SK-N-SH (cell line): ENCODE measurements at regions not wholly inside any gene's neighbourhood (a gene's known extent, or its start where the extent isn't known, plus 50 kb on each side); places are given as distances from the start of the nearest gene placed in this dataset.

Experiments
- CTCF ChIA-PET: fragments of 300-600, 350-600 bp; formaldehyde crosslinking; extraction: SDS; loops from one replicate; lab custom pipeline; 2021; lab: Yijun Ruan, JAX
- POLR2A ChIA-PET: fragments of 350-600 bp; sonication (Branson Sonifier 250); formaldehyde crosslinking; extraction: SDS; loops from one replicate; lab custom pipeline; 2020; ENCODE audit warnings: antibody characterized with exemption, inconsistent platforms; lab: Yijun Ruan, JAX
- DNase-seq: peaks from one replicate; pipeline ENCODE4 v3.0.0; 2012
- H2AFZ ChIP-seq: fragments of 200-600 bp; sonication (generic); 2 replicates; pipeline ENCODE4 v1.8.1; 2016; ENCODE audit warnings: antibody characterized with exemption, mild to moderate bottlenecking, low read depth
- H3F3A ChIP-seq: fragments of 200-600 bp; sonication (generic); replicated peaks from 2 replicates; pipeline ENCODE3; 2016; ENCODE audit warnings: antibody characterized with exemption, mild to moderate bottlenecking; ENCODE audit not compliant: insufficient read depth
- H3K27ac ChIP-seq, 2 experiments: fragments of 200-500 bp in 1 of 2; fragments of 200-600 bp in 1 of 2; sonication (Bioruptor generic) in 1 of 2; sonication (generic), shearing (Covaris generic) in 1 of 2; 2 replicates each; pipeline versions ENCODE4 v1.5.1 to v1.6.1; 2014 to 2016; ENCODE audit warnings: low read depth in 2 of 2, inconsistent platforms in 1 of 2, low read length in 1 of 2, mild to moderate bottlenecking in 1 of 2, mixed read lengths in 1 of 2
- H3K27me3 ChIP-seq: fragments of 200-600 bp; sonication (generic), shearing (Covaris generic); 2 replicates; pipeline ENCODE4 v1.6.1; 2016; ENCODE audit warnings: mixed run types; ENCODE audit not compliant: insufficient read depth
- H3K36me3 ChIP-seq, 2 experiments: fragments of 200-500 bp in 1 of 2; fragments of 200-600 bp in 1 of 2; sonication (Bioruptor generic) in 1 of 2; sonication (generic) in 1 of 2; replicated peaks in 1 of 2; 2 replicates each; pipeline versions ENCODE3 to v1.5.1; 2014 to 2016; ENCODE audit warnings: low read length in 1 of 2, mild to moderate bottlenecking in 1 of 2; ENCODE audit not compliant: insufficient read depth in 2 of 2, control insufficient read depth in 1 of 2
- H3K4me1 ChIP-seq, 2 experiments: fragments of 200-500 bp in 1 of 2; fragments of 200-600 bp in 1 of 2; sonication (Bioruptor generic) in 1 of 2; sonication (generic), shearing (Covaris generic) in 1 of 2; 2 replicates each; pipeline versions ENCODE4 v1.5.1 to v1.6.1; 2014 to 2016; ENCODE audit warnings: low read depth in 1 of 2, low read length in 1 of 2, mixed run types in 1 of 2; ENCODE audit not compliant: insufficient read depth in 2 of 2, control insufficient read depth in 1 of 2
- H3K4me2 ChIP-seq: fragments of 200-600 bp; sonication (generic), shearing (Covaris generic); 2 replicates; pipeline ENCODE4 v1.6.1; 2017; ENCODE audit warnings: mixed run types
- H3K4me3 ChIP-seq, 2 experiments: fragments of 200-500 bp in 1 of 2; fragments of 200-600 bp in 1 of 2; sonication (Bioruptor generic) in 1 of 2; sonication (generic), shearing (Covaris generic) in 1 of 2; 2 replicates each; pipeline versions ENCODE4 v1.5.1 to v1.8.1; 2014 to 2016; ENCODE audit warnings: low read depth in 2 of 2, inconsistent platforms in 1 of 2, low read length in 1 of 2, mild to moderate bottlenecking in 1 of 2, mixed read lengths in 1 of 2, moderate library complexity in 1 of 2
- H3K79me2 ChIP-seq: fragments of 200-600 bp; sonication (generic); 2 replicates; pipeline ENCODE4 v1.8.1; 2017; ENCODE audit warnings: mild to moderate bottlenecking; ENCODE audit not compliant: insufficient read depth
- H3K9ac ChIP-seq: fragments of 200-600 bp; sonication (generic); 2 replicates; pipeline ENCODE4 v1.6.1; 2017; ENCODE audit warnings: mixed run types
- H3K9me2 ChIP-seq: fragments of 200-600 bp; sonication (generic); 2 replicates; pipeline ENCODE4 v1.6.1; 2017; ENCODE audit warnings: mixed run types
- H3K9me3 ChIP-seq: fragments of 200-600 bp; sonication (generic); 2 replicates; pipeline ENCODE4 v1.6.1; 2017; ENCODE audit warnings: mixed run types, mild to moderate bottlenecking, moderate library complexity
- H4K20me1 ChIP-seq: fragments of 200-600 bp; sonication (generic); 2 replicates; pipeline ENCODE4 v1.6.1; 2017; ENCODE audit warnings: mild to moderate bottlenecking, mixed run types; ENCODE audit not compliant: insufficient read depth
- FOXJ3 ChIP-seq: sonication (generic); formaldehyde crosslinking; IDR thresholded peaks from 2 replicates; pipeline ENCODE4 v1.5.1; 2020; ENCODE audit warnings: mild to moderate bottlenecking, missing genetic modification reagents
- GATA2 ChIP-seq: sonication (generic); formaldehyde crosslinking; IDR thresholded peaks from 2 replicates; pipeline ENCODE4 v1.5.0; 2020; ENCODE audit warnings: mild to moderate bottlenecking, missing genetic modification reagents
- JUND ChIP-seq: IDR thresholded peaks from 2 replicates; pipeline ENCODE4 v1.4.0; 2012
- RFX5 ChIP-seq: IDR thresholded peaks from 2 replicates; pipeline ENCODE4 v1.6.1; 2012; ENCODE audit warnings: mild to moderate bottlenecking, improper control_type of control experiment, low read length
- SMC3 ChIP-seq: IDR thresholded peaks from 2 replicates; pipeline ENCODE4 v1.6.1; 2012; ENCODE audit warnings: low read depth, low read length, improper control_type of control experiment
- WGBS: methylation state at CpG from one replicate; pipeline ENCODE4 v1.1.6; 2017; ENCODE audit warnings: low lambda C conversion rate; 5-methylcytosine and 5-hydroxymethylcytosine counted together
- TF ChIP-seq, protein P1 (sequence below): IDR thresholded peaks from 2 replicates; pipeline ENCODE4 v1.6.1; 2012; ENCODE audit warnings: mild to moderate bottlenecking, low read depth, low read length, moderate library complexity
- TF ChIP-seq, protein P2 (sequence below): fragments of 150-350 bp; IDR thresholded peaks from 2 replicates; pipeline ENCODE4 v1.6.1; 2017; ENCODE audit warnings: antibody characterized with exemption, low read length, low read depth, borderline replicate concordance
- TF ChIP-seq, protein P3 (sequence below): IDR thresholded peaks from 2 replicates; pipeline ENCODE4 v1.4.0; 2012; ENCODE audit warnings: low read depth
- TF ChIP-seq, protein P4 (sequence below): fragments of 200-600 bp; sonication (generic); IDR thresholded peaks from 2 replicates; pipeline ENCODE4 v1.6.1; 2017; ENCODE audit warnings: antibody characterized with exemption, mild to moderate bottlenecking, moderate library complexity
- TF ChIP-seq, protein P5 (sequence below): IDR thresholded peaks from 2 replicates; pipeline ENCODE4 v1.4.0; 2012; ENCODE audit warnings: low read depth, borderline replicate concordance

DNA sequence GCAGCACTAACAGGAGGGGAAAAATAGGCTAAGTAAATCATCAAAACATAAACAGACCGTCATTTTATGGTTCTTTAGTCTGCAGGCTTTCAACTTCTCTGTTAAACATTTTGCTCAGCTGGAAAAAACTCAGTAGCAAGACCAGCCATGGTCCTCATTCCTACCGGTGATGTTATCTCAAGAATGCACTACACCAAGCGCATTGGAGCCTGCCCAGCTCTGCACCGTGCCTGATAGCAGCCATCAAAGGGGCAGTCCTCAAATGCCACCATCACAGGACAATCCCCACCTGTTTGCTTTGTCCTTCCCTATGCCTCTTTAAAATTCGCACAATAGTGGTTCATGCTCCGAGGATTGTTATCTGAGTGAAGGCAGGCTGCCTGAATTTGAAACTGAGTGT lies 181.5 kb upstream of the MON1B start (continued):
- TF ChIP-seq, protein P1, sequence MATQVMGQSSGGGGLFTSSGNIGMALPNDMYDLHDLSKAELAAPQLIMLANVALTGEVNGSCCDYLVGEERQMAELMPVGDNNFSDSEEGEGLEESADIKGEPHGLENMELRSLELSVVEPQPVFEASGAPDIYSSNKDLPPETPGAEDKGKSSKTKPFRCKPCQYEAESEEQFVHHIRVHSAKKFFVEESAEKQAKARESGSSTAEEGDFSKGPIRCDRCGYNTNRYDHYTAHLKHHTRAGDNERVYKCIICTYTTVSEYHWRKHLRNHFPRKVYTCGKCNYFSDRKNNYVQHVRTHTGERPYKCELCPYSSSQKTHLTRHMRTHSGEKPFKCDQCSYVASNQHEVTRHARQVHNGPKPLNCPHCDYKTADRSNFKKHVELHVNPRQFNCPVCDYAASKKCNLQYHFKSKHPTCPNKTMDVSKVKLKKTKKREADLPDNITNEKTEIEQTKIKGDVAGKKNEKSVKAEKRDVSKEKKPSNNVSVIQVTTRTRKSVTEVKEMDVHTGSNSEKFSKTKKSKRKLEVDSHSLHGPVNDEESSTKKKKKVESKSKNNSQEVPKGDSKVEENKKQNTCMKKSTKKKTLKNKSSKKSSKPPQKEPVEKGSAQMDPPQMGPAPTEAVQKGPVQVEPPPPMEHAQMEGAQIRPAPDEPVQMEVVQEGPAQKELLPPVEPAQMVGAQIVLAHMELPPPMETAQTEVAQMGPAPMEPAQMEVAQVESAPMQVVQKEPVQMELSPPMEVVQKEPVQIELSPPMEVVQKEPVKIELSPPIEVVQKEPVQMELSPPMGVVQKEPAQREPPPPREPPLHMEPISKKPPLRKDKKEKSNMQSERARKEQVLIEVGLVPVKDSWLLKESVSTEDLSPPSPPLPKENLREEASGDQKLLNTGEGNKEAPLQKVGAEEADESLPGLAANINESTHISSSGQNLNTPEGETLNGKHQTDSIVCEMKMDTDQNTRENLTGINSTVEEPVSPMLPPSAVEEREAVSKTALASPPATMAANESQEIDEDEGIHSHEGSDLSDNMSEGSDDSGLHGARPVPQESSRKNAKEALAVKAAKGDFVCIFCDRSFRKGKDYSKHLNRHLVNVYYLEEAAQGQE, result no peak

DNA sequence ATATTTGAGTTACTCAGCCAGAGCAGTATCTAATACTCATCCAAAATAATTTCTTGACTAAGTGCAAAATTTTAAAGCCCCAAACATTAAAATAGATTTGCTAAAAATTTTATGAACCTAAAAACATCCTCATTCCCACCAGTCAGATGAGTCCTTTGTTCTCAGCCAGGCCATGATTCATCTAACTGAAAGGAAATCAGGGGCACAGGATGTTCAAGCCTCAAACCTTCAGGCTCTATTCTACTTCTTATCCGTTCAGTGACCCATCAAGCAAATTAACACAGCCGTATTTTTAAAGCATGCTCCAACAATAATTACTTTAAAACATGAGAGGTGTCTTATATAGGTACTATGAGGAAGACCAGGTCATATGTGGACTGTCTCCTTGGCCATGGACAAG lies 176.5 kb upstream of the MON1B start:
- POLR2A ChIA-PET, result no interaction called here
- H3K27me3 ChIP-seq, result no peaks in the 10 kb centered on the region
- TF ChIP-seq, protein P2, sequence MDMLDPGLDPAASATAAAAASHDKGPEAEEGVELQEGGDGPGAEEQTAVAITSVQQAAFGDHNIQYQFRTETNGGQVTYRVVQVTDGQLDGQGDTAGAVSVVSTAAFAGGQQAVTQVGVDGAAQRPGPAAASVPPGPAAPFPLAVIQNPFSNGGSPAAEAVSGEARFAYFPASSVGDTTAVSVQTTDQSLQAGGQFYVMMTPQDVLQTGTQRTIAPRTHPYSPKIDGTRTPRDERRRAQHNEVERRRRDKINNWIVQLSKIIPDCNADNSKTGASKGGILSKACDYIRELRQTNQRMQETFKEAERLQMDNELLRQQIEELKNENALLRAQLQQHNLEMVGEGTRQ, result no peak
- TF ChIP-seq JUND (no peak), GATA2 (CRISPR knock-in tag) (no peak), SMC3 (no peak), FOXJ3 (CRISPR knock-in tag) (no peak), RFX5 (no peak)
- TF ChIP-seq, protein P3, sequence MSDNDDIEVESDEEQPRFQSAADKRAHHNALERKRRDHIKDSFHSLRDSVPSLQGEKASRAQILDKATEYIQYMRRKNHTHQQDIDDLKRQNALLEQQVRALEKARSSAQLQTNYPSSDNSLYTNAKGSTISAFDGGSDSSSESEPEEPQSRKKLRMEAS, result no peak
- TF ChIP-seq, protein P4, sequence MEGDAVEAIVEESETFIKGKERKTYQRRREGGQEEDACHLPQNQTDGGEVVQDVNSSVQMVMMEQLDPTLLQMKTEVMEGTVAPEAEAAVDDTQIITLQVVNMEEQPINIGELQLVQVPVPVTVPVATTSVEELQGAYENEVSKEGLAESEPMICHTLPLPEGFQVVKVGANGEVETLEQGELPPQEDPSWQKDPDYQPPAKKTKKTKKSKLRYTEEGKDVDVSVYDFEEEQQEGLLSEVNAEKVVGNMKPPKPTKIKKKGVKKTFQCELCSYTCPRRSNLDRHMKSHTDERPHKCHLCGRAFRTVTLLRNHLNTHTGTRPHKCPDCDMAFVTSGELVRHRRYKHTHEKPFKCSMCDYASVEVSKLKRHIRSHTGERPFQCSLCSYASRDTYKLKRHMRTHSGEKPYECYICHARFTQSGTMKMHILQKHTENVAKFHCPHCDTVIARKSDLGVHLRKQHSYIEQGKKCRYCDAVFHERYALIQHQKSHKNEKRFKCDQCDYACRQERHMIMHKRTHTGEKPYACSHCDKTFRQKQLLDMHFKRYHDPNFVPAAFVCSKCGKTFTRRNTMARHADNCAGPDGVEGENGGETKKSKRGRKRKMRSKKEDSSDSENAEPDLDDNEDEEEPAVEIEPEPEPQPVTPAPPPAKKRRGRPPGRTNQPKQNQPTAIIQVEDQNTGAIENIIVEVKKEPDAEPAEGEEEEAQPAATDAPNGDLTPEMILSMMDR, result no peak
- TF ChIP-seq, protein P5, sequence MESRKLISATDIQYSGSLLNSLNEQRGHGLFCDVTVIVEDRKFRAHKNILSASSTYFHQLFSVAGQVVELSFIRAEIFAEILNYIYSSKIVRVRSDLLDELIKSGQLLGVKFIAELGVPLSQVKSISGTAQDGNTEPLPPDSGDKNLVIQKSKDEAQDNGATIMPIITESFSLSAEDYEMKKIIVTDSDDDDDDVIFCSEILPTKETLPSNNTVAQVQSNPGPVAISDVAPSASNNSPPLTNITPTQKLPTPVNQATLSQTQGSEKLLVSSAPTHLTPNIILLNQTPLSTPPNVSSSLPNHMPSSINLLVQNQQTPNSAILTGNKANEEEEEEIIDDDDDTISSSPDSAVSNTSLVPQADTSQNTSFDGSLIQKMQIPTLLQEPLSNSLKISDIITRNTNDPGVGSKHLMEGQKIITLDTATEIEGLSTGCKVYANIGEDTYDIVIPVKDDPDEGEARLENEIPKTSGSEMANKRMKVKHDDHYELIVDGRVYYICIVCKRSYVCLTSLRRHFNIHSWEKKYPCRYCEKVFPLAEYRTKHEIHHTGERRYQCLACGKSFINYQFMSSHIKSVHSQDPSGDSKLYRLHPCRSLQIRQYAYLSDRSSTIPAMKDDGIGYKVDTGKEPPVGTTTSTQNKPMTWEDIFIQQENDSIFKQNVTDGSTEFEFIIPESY, result no peak

More for the DNA sequence above, 176.5 kb upstream of the MON1B start:
- Histone ChIP-seq H3K9me3 (no peaks in the 10 kb centered on the region), H3K4me2 (no peak overlapping the region), H3K4me1 (no peaks in the 10 kb centered on the region), H4K20me1 (no peaks in the 10 kb centered on the region), H3K9ac (no peak overlapping the region), H3K9me2 (no peaks in the 10 kb centered on the region), H3F3A (no peaks in the 10 kb centered on the region), H3K79me2 (no peaks in the 10 kb centered on the region), H2AFZ (no peak overlapping the region), H3K4me3 (no peak overlapping the region), H3K27ac (no peak overlapping the region), H3K36me3 (no peaks in the 10 kb centered on the region)
- CTCF ChIA-PET, result no interaction called here
- DNase-seq, result no peak
- 14% methylated on average over 2 of the region's 2 CpGs for WGBS
